Ascending aorta (tissue), 2 donors: ENCODE measurements at regions not wholly inside any gene's neighbourhood (a gene's known extent, or its start where the extent isn't known, plus 50 kb on each side); places are given as distances from the start of the nearest gene placed in this dataset.

Experiments
- DNase-seq, 2 donors: peaks; one replicate each; pipeline ENCODE4 v3.0.0-alpha.2; 2019; ENCODE audit warnings: low spot score in 2 of 2
- H3K27ac ChIP-seq, 2 donors: fragments of 200-600 bp; sonication (generic); one replicate each; pipeline ENCODE4 v1.5.1; 2016 to 2017; ENCODE audit warnings: mild to moderate bottlenecking in 1 of 2
- H3K27me3 ChIP-seq: fragments of 200-600 bp; sonication (generic); one replicate; pipeline ENCODE4 v1.5.1; 2017
- H3K36me3 ChIP-seq, 2 donors: fragments of 200-600 bp; sonication (generic); one replicate each; pipeline ENCODE4 v1.5.1; 2016
- H3K4me1 ChIP-seq, 2 donors: fragments of 200-600 bp; sonication (generic); one replicate each; pipeline ENCODE4 v1.5.1; 2016 to 2017; ENCODE audit warnings: mild to moderate bottlenecking in 1 of 2
- H3K4me3 ChIP-seq, 2 donors: fragments of 200-600 bp; sonication (generic); one replicate each; pipeline ENCODE4 v1.5.1; 2016 to 2017; ENCODE audit warnings: mild to moderate bottlenecking in 1 of 2
- H3K9me3 ChIP-seq, 2 donors: fragments of 200-600 bp; sonication (generic); one replicate each; pipeline ENCODE4 v1.5.1; 2016
- intact Hi-C: fragments of 100-400 bp; cut with DNase I; formaldehyde crosslinking; loops from one replicate; pipeline ENCODE4 v1.15.1; 2023
- TF ChIP-seq, protein P1 (sequence below), 3 experiments: fragments of 200-600 bp in 2 of 3; fragments of 450-650 bp in 1 of 3; sonication (generic) in 2 of 3; IDR thresholded peaks; one replicate each; pipeline ENCODE4 v1.5.1; 2016 to 2019; ENCODE audit warnings: antibody characterized with exemption in 3 of 3, mild to moderate bottlenecking in 1 of 3, moderate library complexity in 1 of 3

DNA sequence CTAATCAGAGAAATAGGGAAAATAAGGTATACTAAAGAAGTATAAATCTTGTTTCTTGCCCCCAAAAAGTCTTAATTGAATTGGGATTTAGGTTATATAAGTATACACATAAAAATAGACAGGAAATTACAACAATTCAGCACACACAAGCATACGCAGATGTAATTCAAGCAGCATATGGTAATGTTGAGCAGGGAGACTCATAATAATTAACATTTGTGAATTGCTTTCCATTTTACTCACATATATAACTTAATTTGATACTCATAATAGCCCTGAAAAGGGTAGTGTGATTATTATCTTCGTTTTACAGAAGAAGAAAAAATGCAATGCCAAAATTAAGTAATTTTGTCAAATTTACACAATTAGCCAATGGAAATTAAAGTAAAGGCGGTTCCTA lies 313.5 kb upstream of the ECI2 start:
- intact Hi-C loops = no loop called here
- H3K27me3 ChIP-seq = no peaks in the 10 kb centered on the region
- H3K9me3 ChIP-seq = peaks cover 0 to 4% of the 10 kb centered on the region in 2 donors
- no peak for DNase-seq
- H3K27ac ChIP-seq = no peak overlapping the region
- H3K36me3 ChIP-seq = no peaks in the 10 kb centered on the region
- TF ChIP-seq, protein P1, sequence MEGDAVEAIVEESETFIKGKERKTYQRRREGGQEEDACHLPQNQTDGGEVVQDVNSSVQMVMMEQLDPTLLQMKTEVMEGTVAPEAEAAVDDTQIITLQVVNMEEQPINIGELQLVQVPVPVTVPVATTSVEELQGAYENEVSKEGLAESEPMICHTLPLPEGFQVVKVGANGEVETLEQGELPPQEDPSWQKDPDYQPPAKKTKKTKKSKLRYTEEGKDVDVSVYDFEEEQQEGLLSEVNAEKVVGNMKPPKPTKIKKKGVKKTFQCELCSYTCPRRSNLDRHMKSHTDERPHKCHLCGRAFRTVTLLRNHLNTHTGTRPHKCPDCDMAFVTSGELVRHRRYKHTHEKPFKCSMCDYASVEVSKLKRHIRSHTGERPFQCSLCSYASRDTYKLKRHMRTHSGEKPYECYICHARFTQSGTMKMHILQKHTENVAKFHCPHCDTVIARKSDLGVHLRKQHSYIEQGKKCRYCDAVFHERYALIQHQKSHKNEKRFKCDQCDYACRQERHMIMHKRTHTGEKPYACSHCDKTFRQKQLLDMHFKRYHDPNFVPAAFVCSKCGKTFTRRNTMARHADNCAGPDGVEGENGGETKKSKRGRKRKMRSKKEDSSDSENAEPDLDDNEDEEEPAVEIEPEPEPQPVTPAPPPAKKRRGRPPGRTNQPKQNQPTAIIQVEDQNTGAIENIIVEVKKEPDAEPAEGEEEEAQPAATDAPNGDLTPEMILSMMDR (IDR thresholded peaks at IDR 0.05) = no peak
- H3K4me3 ChIP-seq = no peak overlapping the region
- H3K4me1 ChIP-seq = no peaks in the 10 kb centered on the region

DNA sequence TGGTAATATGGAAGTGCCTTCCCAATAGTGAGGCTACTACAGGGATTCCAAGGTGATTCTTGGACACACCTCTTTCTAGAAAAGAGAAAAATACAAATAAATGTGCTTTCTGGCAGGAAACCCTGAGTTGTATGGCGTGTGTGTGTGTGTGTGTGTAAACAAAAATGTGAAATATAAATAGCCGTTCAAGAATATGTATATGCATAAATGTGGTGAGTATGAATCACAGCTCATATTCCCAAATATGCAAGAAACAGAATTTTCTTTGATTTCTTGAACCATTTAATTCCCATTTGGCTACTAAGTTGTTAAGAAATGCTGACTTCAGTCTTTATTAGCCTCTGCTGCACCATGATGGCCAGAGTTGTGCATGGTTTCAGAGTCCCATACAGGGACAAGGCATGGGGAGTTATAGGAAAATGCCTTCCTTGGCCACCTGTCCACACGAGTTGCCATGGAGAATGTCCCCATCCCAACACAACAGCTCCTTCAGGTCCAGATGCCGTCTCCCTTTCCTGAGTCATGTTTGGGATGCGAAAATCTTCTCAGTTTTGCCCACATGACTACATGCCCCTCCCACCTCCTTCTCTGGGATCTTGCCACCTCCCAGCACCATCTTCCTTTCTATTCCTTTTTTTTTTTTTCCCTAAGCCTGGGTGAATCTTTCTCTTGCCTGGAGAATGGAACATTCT lies 312.4 kb upstream of the ECI2 start:
- TF ChIP-seq, protein P1 (IDR thresholded peaks at IDR 0.05) = no peak
- Histone ChIP-seq H3K27me3 (no peaks in the 10 kb centered on the region), H3K27ac (no peak overlapping the region), H3K36me3 (no peaks in the 10 kb centered on the region), H3K9me3 (peaks cover 0 to 4% of the 10 kb centered on the region in 2 donors), H3K4me3 (no peak overlapping the region), H3K4me1 (no peaks in the 10 kb centered on the region)
- DNase-seq = no peak
- intact Hi-C loops = no loop called here

DNA sequence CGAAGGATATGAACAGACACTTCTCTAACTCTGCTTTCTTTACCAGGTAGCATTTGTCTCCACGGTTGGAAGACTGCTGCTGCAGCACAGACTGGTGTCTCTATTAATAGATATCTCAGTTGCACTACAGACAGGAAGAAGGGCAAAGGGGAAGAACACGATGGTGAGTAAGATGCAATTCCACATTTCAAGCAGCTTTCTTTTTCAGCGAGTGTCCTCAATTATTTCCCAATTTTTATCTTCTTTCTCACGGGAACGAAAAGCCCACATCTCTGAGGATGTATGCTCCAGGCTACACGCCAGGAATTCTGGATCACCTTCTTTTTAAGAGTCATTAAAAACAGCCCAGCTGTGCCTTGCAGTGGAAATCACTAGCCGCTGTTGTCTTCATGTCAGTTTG lies 311.6 kb upstream of the ECI2 start:
- DNase-seq = no peak
- Histone ChIP-seq H3K4me3 (no peak overlapping the region), H3K9me3 (peaks cover 0 to 4% of the 10 kb centered on the region in 2 donors), H3K27me3 (no peaks in the 10 kb centered on the region), H3K27ac (no peak overlapping the region), H3K4me1 (no peaks in the 10 kb centered on the region), H3K36me3 (no peaks in the 10 kb centered on the region)
- TF ChIP-seq, protein P1 (IDR thresholded peaks at IDR 0.05) = no peak
- intact Hi-C loops = no loop called here

GRCh38 chr6:4441981-4442434 lies 306.6 kb upstream of the ECI2 start:
- TF ChIP-seq, protein P1 (IDR thresholded peaks at IDR 0.05) = no peak
- H3K4me3 ChIP-seq = no peak overlapping the region
- DNase-seq = no peak
- H3K27ac ChIP-seq = no peak overlapping the region
- intact Hi-C loops = no loop called here
- H3K27me3 ChIP-seq = no peaks in the 10 kb centered on the region
- no peaks in the 10 kb centered on the region for H3K9me3 ChIP-seq
- H3K36me3 ChIP-seq = no peaks in the 10 kb centered on the region
- H3K4me1 ChIP-seq = no peaks in the 10 kb centered on the region

- no peaks in the 10 kb centered on the region for H3K27me3 ChIP-seq
- no peak for DNase-seq
- H3K9me3 ChIP-seq = no peaks in the 10 kb centered on the region
- H3K4me3 ChIP-seq = no peak overlapping the region
- intact Hi-C loops = no loop called here
- no peaks in the 10 kb centered on the region for H3K4me1 ChIP-seq
- H3K36me3 ChIP-seq = no peaks in the 10 kb centered on the region
- H3K27ac ChIP-seq = no peak overlapping the region
- TF ChIP-seq, protein P1 (IDR thresholded peaks at IDR 0.05) = no peak
Measured at GRCh38 chr6:4439159-4439558, 303.8 kb upstream of the ECI2 start.

GRCh38 chr6:4437342-4437741 lies 302.0 kb upstream of the ECI2 start:
- H3K4me3 ChIP-seq = no peak overlapping the region
- no peak overlapping the region for H3K27ac ChIP-seq
- H3K4me1 ChIP-seq = no peaks in the 10 kb centered on the region
- no peaks in the 10 kb centered on the region for H3K36me3 ChIP-seq
- no peaks in the 10 kb centered on the region for H3K9me3 ChIP-seq
- no peaks in the 10 kb centered on the region for H3K27me3 ChIP-seq
- no peak for DNase-seq
- intact Hi-C loops = no loop called here
- TF ChIP-seq, protein P1 (IDR thresholded peaks at IDR 0.05) = no peak
